Testis (tissue), 2 donors: ENCODE measurements at regions not wholly inside any gene's neighbourhood (a gene's known extent, or its start where the extent isn't known, plus 50 kb on each side); places are given as distances from the start of the nearest gene placed in this dataset.

Experiments used
- DNase-seq: peaks from one replicate; pipeline ENCODE4 v3.0.0-alpha.2; 2019
- H3K27ac ChIP-seq, 2 donors: fragments of 200-600 bp; sonication (generic); one replicate each; pipeline ENCODE4 v1.5.1; 2019
- H3K27me3 ChIP-seq: fragments of 200-600 bp; sonication (generic); one replicate; pipeline ENCODE4 v1.5.1; 2019
- H3K36me3 ChIP-seq: fragments of 200-600 bp; sonication (generic); one replicate; pipeline ENCODE4 v1.5.1; 2017; ENCODE audit warnings: low read depth; ENCODE audit errors: missing control alignments
- H3K4me1 ChIP-seq: fragments of 200-600 bp; sonication (generic); one replicate; pipeline ENCODE4 v1.5.1; 2019
- H3K4me3 ChIP-seq, 2 donors: fragments of 200-600 bp; sonication (generic); one replicate each; pipeline ENCODE4 v1.5.1; 2017 to 2019
- H3K9me3 ChIP-seq: fragments of 200-600 bp; sonication (generic); one replicate; pipeline ENCODE4 v1.5.1; 2017
- CTCF ChIP-seq, 3 experiments: fragments of 450-650 bp in 2 of 3; fragments of 200-600 bp in 1 of 3; sonication (generic) in 1 of 3; IDR thresholded peaks; one replicate each; pipeline ENCODE4 v1.5.1; 2016 to 2019; ENCODE audit warnings: antibody characterized with exemption in 3 of 3, mild to moderate bottlenecking in 2 of 3, moderate library complexity in 1 of 3
- POLR2A ChIP-seq: fragments of 450-650 bp; IDR thresholded peaks from one replicate; pipeline ENCODE4 v1.6.1; 2017; ENCODE audit warnings: antibody characterized with exemption, mild to moderate bottlenecking, moderate library complexity
- WGBS, 2 donors: methylation state at CpG; one replicate each; pipeline ENCODE4 v1.1.5; 2018; 5-methylcytosine and 5-hydroxymethylcytosine counted together
- intact Hi-C: fragments of 100-400 bp; cut with DNase I; formaldehyde crosslinking; loops from one replicate; pipeline ENCODE4 v1.15.1; 2023; ENCODE audit warnings: low total_unique reads

GRCh38 chrX:8306291-8306925 is 135.3 kb upstream of the VCX2 start:
- no peaks in the 10 kb centered on the region for H3K36me3 ChIP-seq
- 88 to 94% methylated on average over 3 to 4 of the region's 4 CpGs for WGBS, 2 donors
- no peak for DNase-seq
- TF ChIP-seq CTCF (IDR thresholded peaks at IDR 0.05) (no peak), POLR2A (no peak)
- H3K4me1 ChIP-seq: no peaks in the 10 kb centered on the region
- intact Hi-C loops: no loop called here
- H3K27ac ChIP-seq: no peak overlapping the region
- H3K9me3 ChIP-seq: no peaks in the 10 kb centered on the region
- H3K4me3 ChIP-seq: no peak overlapping the region
- no peaks in the 10 kb centered on the region for H3K27me3 ChIP-seq

GRCh38 chrX:8310409-8310808 is 139.3 kb upstream of the VCX2 start:
- intact Hi-C loops: no loop called here
- DNase-seq: no peak
- Histone ChIP-seq H3K27ac (no peak overlapping the region), H3K27me3 (no peaks in the 10 kb centered on the region), H3K9me3 (no peaks in the 10 kb centered on the region), H3K4me3 (no peak overlapping the region), H3K36me3 (no peaks in the 10 kb centered on the region), H3K4me1 (no peaks in the 10 kb centered on the region)
- WGBS, 2 donors: 56 to 62% methylated on average over 5 of the region's 5 CpGs
- no peak for TF ChIP-seq POLR2A
- no peak for TF ChIP-seq CTCF (IDR thresholded peaks at IDR 0.05)

- DNase-seq: no peak
- Histone ChIP-seq H3K36me3 (no peaks in the 10 kb centered on the region), H3K4me3 (no peak overlapping the region), H3K4me1 (no peaks in the 10 kb centered on the region), H3K27ac (no peak overlapping the region), H3K27me3 (no peaks in the 10 kb centered on the region), H3K9me3 (no peaks in the 10 kb centered on the region)
- intact Hi-C loops: no loop called here
- TF ChIP-seq CTCF (IDR thresholded peaks at IDR 0.05): no peak
- 79 to 82% methylated on average over 5 of the region's 5 CpGs for WGBS, 2 donors
Measured at GRCh38 chrX:8313844-8314243, 142.8 kb upstream of the VCX2 start.

GRCh38 chrX:8314881-8315280 is 143.8 kb upstream of the VCX2 start:
- Histone ChIP-seq H3K27me3 (no peaks in the 10 kb centered on the region), H3K36me3 (no peaks in the 10 kb centered on the region), H3K27ac (no peak overlapping the region), H3K4me3 (no peak overlapping the region), H3K9me3 (no peaks in the 10 kb centered on the region), H3K4me1 (no peaks in the 10 kb centered on the region)
- 88 to 91% methylated on average over 4 of the region's 4 CpGs for WGBS, 2 donors
- TF ChIP-seq POLR2A: no peak
- TF ChIP-seq CTCF (IDR thresholded peaks at IDR 0.05): no peak
- intact Hi-C loops: no loop called here
- DNase-seq: no peak

GRCh38 chrX:8319359-8319758 is 145.3 kb upstream of the VCX3B start:
- Histone ChIP-seq H3K4me1 (no peaks in the 10 kb centered on the region), H3K27ac (no peak overlapping the region), H3K4me3 (no peak overlapping the region), H3K27me3 (no peaks in the 10 kb centered on the region), H3K9me3 (no peaks in the 10 kb centered on the region), H3K36me3 (no peaks in the 10 kb centered on the region)
- intact Hi-C loops: no loop called here
- TF ChIP-seq POLR2A (no peak), CTCF (IDR thresholded peaks at IDR 0.05) (no peak)
- no peak for DNase-seq
- WGBS, 2 donors: 83 to 85% methylated on average over 3 to 6 of the region's 7 CpGs
